Keratinocyte (primary cell): ENCODE measurements at regions not wholly inside any gene's neighbourhood (a gene's known extent, or its start where the extent isn't known, plus 50 kb on each side); places are given as distances from the start of the nearest gene placed in this dataset.

ENCODE experiments used
- DNase-seq: peaks from one replicate; pipeline ENCODE4 v3.0.0-alpha.2; 2011; ENCODE audit warnings: low read depth, missing footprints, low spot score
- FAIRE-seq: peaks from 2 replicates; lab custom pipeline; 2011; peaks lifted over from hg19 to GRCh38; lab: Jason Lieb, UNC
- H2AFZ ChIP-seq: 2 replicates; pipeline ENCODE4 v1.6.0; 2012; ENCODE audit warnings: low read length, control low read depth, inconsistent platforms; ENCODE audit not compliant: control insufficient read depth
- H3K27ac ChIP-seq: 2 replicates; pipeline ENCODE4 v1.5.1; 2011; ENCODE audit warnings: low read length; ENCODE audit not compliant: control insufficient read depth, insufficient read depth
- H3K27me3 ChIP-seq: 3 replicates; pipeline ENCODE4 v1.6.0; 2011; ENCODE audit warnings: low read length; ENCODE audit not compliant: control insufficient read depth, insufficient read depth; ENCODE audit errors: extremely low read depth
- H3K36me3 ChIP-seq, 2 experiments: 2 replicates in 1 of 2; 3 replicates in 1 of 2; pipeline ENCODE4 v1.5.1; 2011; ENCODE audit warnings: low read length in 2 of 2, mild to moderate bottlenecking in 1 of 2; ENCODE audit not compliant: control insufficient read depth in 2 of 2, insufficient read depth in 2 of 2; ENCODE audit errors: extremely low read depth in 1 of 2
- H3K4me1 ChIP-seq: 3 replicates; pipeline ENCODE4 v1.5.1; 2011; ENCODE audit warnings: low read length; ENCODE audit not compliant: control insufficient read depth, insufficient read depth; ENCODE audit errors: extremely low read depth
- H3K4me2 ChIP-seq: 3 replicates; pipeline ENCODE4 v1.6.0; 2011; ENCODE audit warnings: low read depth, low read length; ENCODE audit not compliant: control insufficient read depth, insufficient read depth; ENCODE audit errors: extremely low read depth
- H3K4me3 ChIP-seq, 3 experiments: fragments of 200-600 bp in 1 of 3; sonication (generic) in 1 of 3; 2 replicates in 2 of 3; 3 replicates in 1 of 3; pipeline ENCODE4 v1.5.1; 2011 to 2016; ENCODE audit warnings: low read length in 3 of 3, mild to moderate bottlenecking in 3 of 3, control low read depth in 2 of 3, inconsistent platforms in 1 of 3, low read depth in 1 of 3, mixed read lengths in 1 of 3, mixed run types in 1 of 3, moderate library complexity in 1 of 3; ENCODE audit not compliant: control insufficient read depth in 2 of 3, insufficient read depth in 2 of 3; ENCODE audit errors: extremely low read depth in 1 of 3
- H3K79me2 ChIP-seq: 2 replicates; pipeline ENCODE4 v1.6.0; 2012; ENCODE audit warnings: low read length; ENCODE audit not compliant: control insufficient read depth, insufficient read depth
- H3K9ac ChIP-seq: 3 replicates; pipeline ENCODE4 v1.6.0; 2011; ENCODE audit warnings: low read length; ENCODE audit not compliant: control insufficient read depth, insufficient read depth; ENCODE audit errors: extremely low read depth
- H3K9me1 ChIP-seq: 3 replicates; pipeline ENCODE4 v1.6.0; 2011; ENCODE audit warnings: low read length; ENCODE audit not compliant: control insufficient read depth, insufficient read depth; ENCODE audit errors: extremely low read depth
- H3K9me3 ChIP-seq: 2 replicates; pipeline ENCODE4 v1.5.1; 2012; ENCODE audit warnings: low read depth, low read length; ENCODE audit not compliant: control insufficient read depth
- H4K20me1 ChIP-seq: 3 replicates; pipeline ENCODE4 v1.6.0; 2011; ENCODE audit warnings: low read length; ENCODE audit not compliant: control insufficient read depth, insufficient read depth; ENCODE audit errors: extremely low read depth
- EZH2 ChIP-seq: IDR thresholded peaks from one replicate; pipeline ENCODE4 v1.6.1; 2012; ENCODE audit warnings: inconsistent platforms, mild to moderate bottlenecking, low read length, moderate library complexity
- dilution Hi-C: fragments of 300-500 bp; cut with MboI; formaldehyde crosslinking; loops from one replicate; pipeline ENCODE4 v1.7.0; 2020; ENCODE audit warnings: low sequenced_read_pairs; ENCODE audit not compliant: extremely low pct_ligation_motif_present
- TF ChIP-seq, protein P1 (sequence below), 3 experiments: IDR thresholded peaks in 1 of 3; conservative IDR thresholded peaks in 1 of 3; optimal IDR thresholded peaks in 1 of 3; 2 replicates in 2 of 3; 3 replicates in 1 of 3; pipeline versions ENCODE3 to v1.5.1; 2011; ENCODE audit warnings: low read length in 3 of 3, mild to moderate bottlenecking in 3 of 3, moderate library complexity in 2 of 3, control low read depth in 1 of 3, inconsistent platforms in 1 of 3; ENCODE audit not compliant: insufficient read depth in 2 of 3; ENCODE audit errors: extremely low read depth in 1 of 3

DNA sequence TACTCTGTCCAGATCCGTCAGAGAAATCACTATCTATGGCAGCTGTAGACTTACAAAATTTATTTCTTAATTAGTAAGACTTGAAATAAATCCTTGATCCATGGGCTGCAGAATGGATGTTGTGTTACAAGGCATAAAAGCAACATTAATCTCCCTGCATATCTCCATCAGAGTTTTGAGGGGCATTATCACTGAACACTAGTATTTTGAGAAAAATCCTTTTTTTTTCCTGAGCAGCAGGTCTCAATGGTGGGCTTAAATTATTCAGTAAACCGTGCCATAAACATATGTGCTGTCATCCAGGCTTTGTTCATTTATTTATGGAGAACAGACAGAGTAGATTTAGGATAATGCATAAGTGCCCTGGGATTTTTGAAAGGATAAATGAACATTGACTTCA is 457.9 kb upstream of the CTSO start:
- no peak for FAIRE-seq
- Histone ChIP-seq H3K9me1 (no peaks in the 10 kb centered on the region), H3K27ac (no peak overlapping the region), H3K36me3 (no peaks in the 10 kb centered on the region), H3K9me3 (no peaks in the 10 kb centered on the region), H3K4me3 (no peak overlapping the region), H3K4me2 (no peak overlapping the region), H3K27me3 (no peaks in the 10 kb centered on the region), H3K4me1 (no peaks in the 10 kb centered on the region), H2AFZ (no peak overlapping the region), H3K79me2 (no peaks in the 10 kb centered on the region), H3K9ac (no peak overlapping the region), H4K20me1 (no peaks in the 10 kb centered on the region)
- TF ChIP-seq EZH2, result no peak
- TF ChIP-seq, protein P1, sequence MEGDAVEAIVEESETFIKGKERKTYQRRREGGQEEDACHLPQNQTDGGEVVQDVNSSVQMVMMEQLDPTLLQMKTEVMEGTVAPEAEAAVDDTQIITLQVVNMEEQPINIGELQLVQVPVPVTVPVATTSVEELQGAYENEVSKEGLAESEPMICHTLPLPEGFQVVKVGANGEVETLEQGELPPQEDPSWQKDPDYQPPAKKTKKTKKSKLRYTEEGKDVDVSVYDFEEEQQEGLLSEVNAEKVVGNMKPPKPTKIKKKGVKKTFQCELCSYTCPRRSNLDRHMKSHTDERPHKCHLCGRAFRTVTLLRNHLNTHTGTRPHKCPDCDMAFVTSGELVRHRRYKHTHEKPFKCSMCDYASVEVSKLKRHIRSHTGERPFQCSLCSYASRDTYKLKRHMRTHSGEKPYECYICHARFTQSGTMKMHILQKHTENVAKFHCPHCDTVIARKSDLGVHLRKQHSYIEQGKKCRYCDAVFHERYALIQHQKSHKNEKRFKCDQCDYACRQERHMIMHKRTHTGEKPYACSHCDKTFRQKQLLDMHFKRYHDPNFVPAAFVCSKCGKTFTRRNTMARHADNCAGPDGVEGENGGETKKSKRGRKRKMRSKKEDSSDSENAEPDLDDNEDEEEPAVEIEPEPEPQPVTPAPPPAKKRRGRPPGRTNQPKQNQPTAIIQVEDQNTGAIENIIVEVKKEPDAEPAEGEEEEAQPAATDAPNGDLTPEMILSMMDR (optimal IDR thresholded peaks at IDR 0.05 in 1 of 3, IDR thresholded peaks at IDR 0.05 in 1 of 3, conservative IDR thresholded peaks at IDR 0.05 in 1 of 3; ENCODE audit: extremely low read depth in 1 of 3, insufficient read depth in 2 of 3, low read length in 3 of 3), result no peak
- dilution Hi-C loops, result no loop called here
- no peak for DNase-seq

DNA sequence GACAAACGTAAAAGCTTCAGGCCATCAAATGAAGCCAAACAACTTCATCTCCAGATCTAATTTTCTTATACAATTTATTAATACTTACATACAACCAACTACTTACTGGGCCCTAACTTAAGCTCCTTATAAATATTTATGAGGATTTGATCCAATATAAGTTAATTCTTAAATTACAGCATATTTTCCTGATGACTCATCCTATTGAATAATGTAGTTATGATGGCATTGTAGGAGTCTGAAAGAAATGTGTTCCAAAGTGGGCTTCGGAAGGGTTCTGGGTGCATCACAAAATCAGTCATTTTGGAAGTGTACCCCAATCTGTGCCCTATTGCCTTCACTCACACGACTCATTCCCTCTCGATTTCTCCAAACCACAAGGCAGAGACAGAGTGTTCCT is 455.1 kb upstream of the CTSO start:
- Histone ChIP-seq H3K9me3 (no peaks in the 10 kb centered on the region), H3K79me2 (no peaks in the 10 kb centered on the region), H3K9ac (no peak overlapping the region), H3K27me3 (no peaks in the 10 kb centered on the region), H3K9me1 (no peaks in the 10 kb centered on the region), H3K4me2 (no peak overlapping the region), H3K36me3 (no peaks in the 10 kb centered on the region), H3K4me1 (no peaks in the 10 kb centered on the region), H4K20me1 (no peaks in the 10 kb centered on the region), H3K4me3 (no peak overlapping the region), H3K27ac (no peak overlapping the region), H2AFZ (no peak overlapping the region)
- TF ChIP-seq, protein P1 (optimal IDR thresholded peaks at IDR 0.05 in 1 of 3, IDR thresholded peaks at IDR 0.05 in 1 of 3, conservative IDR thresholded peaks at IDR 0.05 in 1 of 3; ENCODE audit: extremely low read depth in 1 of 3, insufficient read depth in 2 of 3, low read length in 3 of 3), result no peak
- TF ChIP-seq EZH2, result no peak
- dilution Hi-C loops, result no loop called here
- FAIRE-seq, result no peak
- no peak for DNase-seq
